Caco-2 (cell line): ENCODE measurements at regions not wholly inside any gene's neighbourhood (a gene's known extent, or its start where the extent isn't known, plus 50 kb on each side); places are given as distances from the start of the nearest gene placed in this dataset.

Experiments used
- BruUV-seq: library from RNA; stranded (reverse); fragments of 400-500 nt; replicated peaks from 2 replicates; lab custom pipeline; 2021; lab: Mats Ljungman, UMichigan
- CTCF ChIA-PET: fragments of 300-600 bp; sonication (Branson Sonifier 250); formaldehyde crosslinking; loops from one replicate; lab custom pipeline; 2022; ENCODE audit warnings: antibody characterized with exemption; lab: Charles Lee
- POLR2A ChIA-PET: fragments of 300-600 bp; sonication (Branson Sonifier 250); formaldehyde crosslinking; loops from one replicate; lab custom pipeline; 2022; ENCODE audit warnings: antibody characterized with exemption; lab: Charles Lee
- DNase-seq, 2 experiments: peaks; one replicate each; pipeline versions ENCODE4 v3.0.0 to v3.0.0-alpha.2; 2020 to 2022
- H3K27me3 ChIP-seq: replicated peaks from 2 replicates; pipeline ENCODE4 v1.6.0; 2011; ENCODE audit warnings: low read length; ENCODE audit not compliant: control insufficient read depth, insufficient read depth
- H3K36me3 ChIP-seq: 2 replicates; pipeline ENCODE4 v1.5.1; 2011; ENCODE audit warnings: low read length; ENCODE audit not compliant: control insufficient read depth, insufficient read depth
- H3K4me1 ChIP-seq: fragments of 250-450 bp; sonication (Bioruptor Pico); 2 replicates; pipeline ENCODE4 v1.5.1; 2020; ENCODE audit warnings: mild to moderate bottlenecking
- H3K4me3 ChIP-seq: 2 replicates; pipeline ENCODE4 v1.5.1; 2011; ENCODE audit warnings: low read depth, mild to moderate bottlenecking, control low read depth, low read length
- H3K9me3 ChIP-seq: fragments of 250-450 bp; sonication (Bioruptor Pico); 2 replicates; pipeline ENCODE4 v1.5.1; 2020; ENCODE audit warnings: mild to moderate bottlenecking, moderate library complexity
- H3K27ac Mint-ChIP-seq: one replicate; pipeline ENCODE4 v1.8.0; 2022; ENCODE audit warnings: mixed read lengths; ENCODE audit not compliant: unreplicated experiment
- H3K27me3 Mint-ChIP-seq: one replicate; pipeline ENCODE4 v1.8.0; 2022; ENCODE audit warnings: mixed read lengths; ENCODE audit not compliant: insufficient read depth, unreplicated experiment
- H3K36me3 Mint-ChIP-seq: one replicate; pipeline ENCODE4 v1.8.0; 2022; ENCODE audit warnings: mild to moderate bottlenecking, mixed read lengths; ENCODE audit not compliant: insufficient read depth, unreplicated experiment
- H3K4me1 Mint-ChIP-seq: one replicate; pipeline ENCODE4 v1.8.0; 2022; ENCODE audit warnings: low read depth, mixed read lengths; ENCODE audit not compliant: unreplicated experiment
- H3K4me3 Mint-ChIP-seq: one replicate; pipeline ENCODE4 v1.8.0; 2022; ENCODE audit warnings: mild to moderate bottlenecking, moderate library complexity, mixed read lengths; ENCODE audit not compliant: unreplicated experiment
- H3K9me3 Mint-ChIP-seq: one replicate; pipeline ENCODE4 v1.8.0; 2022; ENCODE audit warnings: mixed read lengths; ENCODE audit not compliant: unreplicated experiment
- intact Hi-C: fragments of 100-400 bp; cut with micrococcal nuclease; formaldehyde crosslinking; loops from one replicate; pipeline ENCODE4 v1.10.0; 2022; ENCODE audit not compliant: unreplicated experiment
- TF ChIP-seq, protein P1 (sequence below), 2 experiments: fragments of 200-600 bp in 1 of 2; IDR thresholded peaks; 1 replicate in 1 of 2; 2 replicates in 1 of 2; pipeline versions ENCODE4 v1.5.1 to v1.8.0; 2011 to 2022; ENCODE audit warnings: antibody characterized with exemption in 1 of 2, control low read depth in 1 of 2, inconsistent platforms in 1 of 2, low read depth in 1 of 2, low read length in 1 of 2, mild to moderate bottlenecking in 1 of 2, moderate library complexity in 1 of 2; ENCODE audit not compliant: insufficient read depth in 1 of 2, severe bottlenecking in 1 of 2, unreplicated experiment in 1 of 2

GRCh38 chr4:156660465-156660864 is 311.1 kb downstream of the PDGFC start:
- DNase-seq: no peak
- Histone ChIP-seq H3K27me3 (no peaks in the 10 kb centered on the region), H3K36me3 (no peaks in the 10 kb centered on the region), H3K4me1 (no peaks in the 10 kb centered on the region), H3K4me3 (no peak overlapping the region), H3K9me3 (no peaks in the 10 kb centered on the region)
- H3K4me3 Mint-ChIP-seq: no peak overlapping the region
- TF ChIP-seq, protein P1, sequence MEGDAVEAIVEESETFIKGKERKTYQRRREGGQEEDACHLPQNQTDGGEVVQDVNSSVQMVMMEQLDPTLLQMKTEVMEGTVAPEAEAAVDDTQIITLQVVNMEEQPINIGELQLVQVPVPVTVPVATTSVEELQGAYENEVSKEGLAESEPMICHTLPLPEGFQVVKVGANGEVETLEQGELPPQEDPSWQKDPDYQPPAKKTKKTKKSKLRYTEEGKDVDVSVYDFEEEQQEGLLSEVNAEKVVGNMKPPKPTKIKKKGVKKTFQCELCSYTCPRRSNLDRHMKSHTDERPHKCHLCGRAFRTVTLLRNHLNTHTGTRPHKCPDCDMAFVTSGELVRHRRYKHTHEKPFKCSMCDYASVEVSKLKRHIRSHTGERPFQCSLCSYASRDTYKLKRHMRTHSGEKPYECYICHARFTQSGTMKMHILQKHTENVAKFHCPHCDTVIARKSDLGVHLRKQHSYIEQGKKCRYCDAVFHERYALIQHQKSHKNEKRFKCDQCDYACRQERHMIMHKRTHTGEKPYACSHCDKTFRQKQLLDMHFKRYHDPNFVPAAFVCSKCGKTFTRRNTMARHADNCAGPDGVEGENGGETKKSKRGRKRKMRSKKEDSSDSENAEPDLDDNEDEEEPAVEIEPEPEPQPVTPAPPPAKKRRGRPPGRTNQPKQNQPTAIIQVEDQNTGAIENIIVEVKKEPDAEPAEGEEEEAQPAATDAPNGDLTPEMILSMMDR (IDR thresholded peaks at IDR 0.05; ENCODE audit: insufficient read depth in 1 of 2, low read depth in 1 of 2, low read length in 1 of 2, severe bottlenecking in 1 of 2, unreplicated experiment in 1 of 2): no peak
- intact Hi-C loops: no loop called here
- ChIA-PET CTCF (no interaction called here), POLR2A (no interaction called here)
- H3K4me1 Mint-ChIP-seq: no peaks in the 10 kb centered on the region
- no TSS peak for BruUV-seq
- no peak overlapping the region for H3K27ac Mint-ChIP-seq
- H3K36me3 Mint-ChIP-seq: no peaks in the 10 kb centered on the region
- H3K27me3 Mint-ChIP-seq: peaks cover 3% of the 10 kb centered on the region
- no peaks in the 10 kb centered on the region for H3K9me3 Mint-ChIP-seq

- ChIA-PET CTCF (no interaction called here), POLR2A (no interaction called here)
- H3K36me3 Mint-ChIP-seq: no peaks in the 10 kb centered on the region
- no peaks in the 10 kb centered on the region for H3K9me3 ChIP-seq
- H3K4me1 ChIP-seq: no peaks in the 10 kb centered on the region
- no peak overlapping the region for H3K4me3 ChIP-seq
- no peaks in the 10 kb centered on the region for H3K4me1 Mint-ChIP-seq
- H3K36me3 ChIP-seq: no peaks in the 10 kb centered on the region
- H3K4me3 Mint-ChIP-seq: no peak overlapping the region
- BruUV-seq: no TSS peak
- TF ChIP-seq, protein P1 (IDR thresholded peaks at IDR 0.05; ENCODE audit: insufficient read depth in 1 of 2, low read depth in 1 of 2, low read length in 1 of 2, severe bottlenecking in 1 of 2, unreplicated experiment in 1 of 2): no peak
- H3K27me3 Mint-ChIP-seq: peaks cover 3% of the 10 kb centered on the region
- intact Hi-C loops: no loop called here
- DNase-seq: no peak
- H3K9me3 Mint-ChIP-seq: no peaks in the 10 kb centered on the region
- no peak overlapping the region for H3K27ac Mint-ChIP-seq
- H3K27me3 ChIP-seq: no peaks in the 10 kb centered on the region
Observed at GRCh38 chr4:156659983-156660382, 311.6 kb downstream of the PDGFC start.

- intact Hi-C loops: no loop called here
Observed at GRCh38 chr4:156659570-156659969, 312.0 kb downstream of the PDGFC start.

More at GRCh38 chr4:156659570-156659969, 312.0 kb downstream of the PDGFC start:
- Mint-ChIP-seq H3K4me1 (no peaks in the 10 kb centered on the region), H3K36me3 (no peaks in the 10 kb centered on the region), H3K27me3 (peaks cover 3% of the 10 kb centered on the region), H3K4me3 (no peak overlapping the region), H3K27ac (no peak overlapping the region), H3K9me3 (no peaks in the 10 kb centered on the region)
- Histone ChIP-seq H3K9me3 (no peaks in the 10 kb centered on the region), H3K27me3 (no peaks in the 10 kb centered on the region), H3K4me1 (no peaks in the 10 kb centered on the region), H3K36me3 (no peaks in the 10 kb centered on the region), H3K4me3 (no peak overlapping the region)
- DNase-seq: no peak
- TF ChIP-seq, protein P1 (IDR thresholded peaks at IDR 0.05; ENCODE audit: insufficient read depth in 1 of 2, low read depth in 1 of 2, low read length in 1 of 2, severe bottlenecking in 1 of 2, unreplicated experiment in 1 of 2): no peak
- POLR2A ChIA-PET: no interaction called here
- no TSS peak for BruUV-seq
- CTCF ChIA-PET: no interaction called here
